Transverse colon (tissue), 4 donors: ENCODE measurements at regions not wholly inside any gene's neighbourhood (a gene's known extent, or its start where the extent isn't known, plus 50 kb on each side); places are given as distances from the start of the nearest gene placed in this dataset.

Experiments used
- DNase-seq: peaks from one replicate; pipeline ENCODE4 v3.0.0-alpha.2; 2019
- H3K27ac ChIP-seq, 4 donors: fragments of 200-600 bp; sonication (generic); 2 replicates each; pipeline ENCODE4 v1.5.1; 2016 to 2018; ENCODE audit warnings: inconsistent platforms in 4 of 4
- H3K27me3 ChIP-seq: fragments of 200-600 bp; sonication (generic); 2 replicates; pipeline ENCODE4 v1.5.1; 2017; ENCODE audit warnings: inconsistent platforms
- H3K36me3 ChIP-seq, 4 donors: fragments of 200-600 bp; sonication (generic); 2 replicates each; pipeline ENCODE4 v1.5.1; 2017 to 2019; ENCODE audit warnings: inconsistent platforms in 4 of 4
- H3K4me1 ChIP-seq, 4 donors: fragments of 200-600 bp; sonication (generic); 2 replicates each; pipeline ENCODE4 v1.5.1; 2017 to 2020; ENCODE audit warnings: inconsistent platforms in 4 of 4
- H3K4me3 ChIP-seq, 4 donors: fragments of 200-600 bp; sonication (generic); 1 replicate in 1 of 4; 2 replicates in 3 of 4; pipeline versions ENCODE4 v1.5.1 to v1.6.1; 2017 to 2019; ENCODE audit warnings: inconsistent platforms in 4 of 4
- H3K9me3 ChIP-seq, 2 donors: fragments of 200-600 bp; sonication (generic); 2 replicates each; pipeline ENCODE4 v1.5.1; 2017 to 2019; ENCODE audit warnings: inconsistent platforms in 2 of 2
- CTCF ChIP-seq, 5 experiments: fragments of 200-600 bp in 3 of 5; fragments of 450-650 bp in 2 of 5; sonication (generic) in 3 of 5; IDR thresholded peaks; 1 replicate in 2 of 5; 2 replicates in 3 of 5; pipeline ENCODE4 v1.5.1; 2016 to 2017; ENCODE audit warnings: antibody characterized with exemption in 5 of 5, inconsistent platforms in 3 of 5, mild to moderate bottlenecking in 2 of 5, moderate library complexity in 1 of 5
- EP300 ChIP-seq: sonication (generic); formaldehyde crosslinking; IDR thresholded peaks from one replicate; pipeline ENCODE4 v1.6.1; 2017; ENCODE audit warnings: antibody characterized with exemption, low read depth
- POLR2A ChIP-seq: fragments of 450-650 bp; IDR thresholded peaks from one replicate; pipeline ENCODE4 v1.6.1; 2016; ENCODE audit warnings: antibody characterized with exemption, mild to moderate bottlenecking, moderate library complexity
- POLR2AphosphoS5 ChIP-seq, 3 donors: sonication (generic); formaldehyde crosslinking; IDR thresholded peaks; one replicate each; pipeline ENCODE4 v1.6.1; 2016; ENCODE audit warnings: antibody characterized with exemption in 3 of 3
- WGBS, 2 donors: methylation state at CpG; one replicate each; pipeline ENCODE4 v1.1.5; 2018; ENCODE audit warnings: low coverage in 1 of 2; 5-methylcytosine and 5-hydroxymethylcytosine counted together
- in situ Hi-C, 4 donors: fragments of 200-750 bp; cut with MboI; loops; one replicate each; pipeline versions ENCODE4 v1.15.0 to v1.15.1; 2017; ENCODE audit warnings: low sequenced_read_pairs in 3 of 4, low pct_ligation_motif_present in 1 of 4, low pct_unique_long_range_greater_than_20kb in 1 of 4
- intact Hi-C: fragments of 100-400 bp; cut with DNase I; formaldehyde crosslinking; loops from one replicate; pipeline ENCODE4 v1.15.1; 2023; ENCODE audit warnings: low total_unique reads

- no peak for TF ChIP-seq EP300
- no peak for DNase-seq
- no peaks in the 10 kb centered on the region for H3K36me3 ChIP-seq
- H3K4me1 ChIP-seq: no peaks in the 10 kb centered on the region
- in situ Hi-C loops: no loop called here
- 88 to 96% methylated on average over 9 to 14 of the region's 14 CpGs for WGBS, 2 donors
- H3K9me3 ChIP-seq: no peaks in the 10 kb centered on the region
- H3K27me3 ChIP-seq: no peaks in the 10 kb centered on the region
- no peak overlapping the region for H3K27ac ChIP-seq
- intact Hi-C loops: no loop called here
- no peak overlapping the region for H3K4me3 ChIP-seq
Measured at GRCh38 chr3:150140614-150141321, 170.1 kb upstream of the PFN2 start.

GRCh38 chr3:150138824-150139223 lies 168.1 kb upstream of the PFN2 start:
- Histone ChIP-seq H3K27me3 (no peaks in the 10 kb centered on the region), H3K4me3 (no peak overlapping the region), H3K27ac (no peak overlapping the region), H3K4me1 (no peaks in the 10 kb centered on the region), H3K36me3 (no peaks in the 10 kb centered on the region), H3K9me3 (no peaks in the 10 kb centered on the region)
- TF ChIP-seq CTCF (IDR thresholded peaks at IDR 0.05) (no peak), POLR2A (no peak), POLR2AphosphoS5 (IDR thresholded peaks at IDR 0.05) (no peak), EP300 (no peak)
- in situ Hi-C loops (no loop called here), intact Hi-C loops (loop anchor here (10.0 kb wide), 1 partner anchor 124 kb away; no protein-coding TSS in a partner anchor)
- 76 to 86% methylated on average over 2 to 3 of the region's 3 CpGs for WGBS, 2 donors
- DNase-seq: no peak

GRCh38 chr3:150136242-150136641 lies 165.5 kb upstream of the PFN2 start:
- Histone ChIP-seq H3K27ac (no peak overlapping the region), H3K36me3 (no peaks in the 10 kb centered on the region), H3K4me1 (no peaks in the 10 kb centered on the region), H3K9me3 (no peaks in the 10 kb centered on the region), H3K4me3 (no peak overlapping the region), H3K27me3 (no peaks in the 10 kb centered on the region)
- intact Hi-C loops (loop anchor here (10.0 kb wide), 1 partner anchor 121 kb away; no protein-coding TSS in a partner anchor), in situ Hi-C loops (no loop called here)
- DNase-seq: no peak
- TF ChIP-seq EP300 (no peak), POLR2A (no peak), POLR2AphosphoS5 (IDR thresholded peaks at IDR 0.05) (no peak), CTCF (IDR thresholded peaks at IDR 0.05) (no peak)

DNA sequence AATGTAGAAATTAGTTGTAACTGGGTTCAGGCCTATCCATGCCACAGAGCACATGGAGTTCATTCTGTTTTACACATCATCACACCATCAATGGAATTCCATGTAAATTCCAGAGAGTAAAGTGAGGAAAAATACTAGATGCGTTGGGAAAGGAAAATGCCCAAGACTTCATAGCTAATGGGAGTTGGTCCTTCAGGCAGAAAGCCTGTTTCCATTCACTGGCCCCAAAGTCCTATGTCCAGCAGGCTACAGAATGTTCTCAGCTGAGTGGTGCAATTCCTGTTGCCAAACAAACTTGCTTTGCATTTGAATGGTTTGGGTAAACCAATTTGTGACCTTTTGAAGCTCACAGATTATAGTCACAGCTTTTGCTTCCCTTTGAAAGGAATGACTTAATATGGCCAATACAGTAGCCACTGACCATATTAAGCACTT lies 164.6 kb upstream of the PFN2 start:
- Histone ChIP-seq H3K27me3 (no peaks in the 10 kb centered on the region), H3K27ac (no peak overlapping the region), H3K4me1 (no peaks in the 10 kb centered on the region), H3K36me3 (no peaks in the 10 kb centered on the region), H3K9me3 (no peaks in the 10 kb centered on the region), H3K4me3 (no peak overlapping the region)
- intact Hi-C loops: loop anchor here (10.0 kb wide), 1 partner anchor 121 kb away; no protein-coding TSS in a partner anchor
- TF ChIP-seq EP300 (no peak), POLR2AphosphoS5 (IDR thresholded peaks at IDR 0.05) (no peak), POLR2A (no peak), CTCF (IDR thresholded peaks at IDR 0.05) (no peak)
- in situ Hi-C loops: no loop called here
- DNase-seq: no peak
- 75 to 80% methylated on average over 1 of the region's 1 CpG for WGBS, 2 donors
